HFF-Myc (cell line): ENCODE measurements at regions not wholly inside any gene's neighbourhood (a gene's known extent, or its start where the extent isn't known, plus 50 kb on each side); places are given as distances from the start of the nearest gene placed in this dataset.

Source experiments
- DNase-seq: peaks from one replicate; pipeline ENCODE4 v3.0.0-alpha.2; 2011; ENCODE audit warnings: low read depth; ENCODE audit errors: extremely low read depth
- H3K4me3 ChIP-seq: replicated peaks from 2 replicates; pipeline ENCODE4 v1.5.1; 2011; ENCODE audit warnings: low read depth, mild to moderate bottlenecking, control low read depth, low read length
- CTCF ChIP-seq: IDR thresholded peaks from 2 replicates; pipeline ENCODE4 v1.5.1; 2012; ENCODE audit warnings: mild to moderate bottlenecking, low read depth, low read length, control low read depth; ENCODE audit errors: missing control alignments

GRCh38 chr3:191808073-191808472 is 347.1 kb downstream of the PYDC2 start:
- no peak for DNase-seq
- H3K4me3 ChIP-seq = no peak overlapping the region
- no peak for TF ChIP-seq CTCF

GRCh38 chr3:191809326-191809949 is 348.5 kb downstream of the PYDC2 start:
- no peak overlapping the region for H3K4me3 ChIP-seq
- no peak for DNase-seq
- TF ChIP-seq CTCF = no peak

GRCh38 chr3:191813245-191813644 is 352.3 kb downstream of the PYDC2 start:
- no peak overlapping the region for H3K4me3 ChIP-seq
- no peak for DNase-seq
- TF ChIP-seq CTCF = no peak

- no peak overlapping the region for H3K4me3 ChIP-seq
- DNase-seq = no peak
- no peak for TF ChIP-seq CTCF
These were observed 387.9 kb downstream of the PYDC2 start for GRCh38 chr3:191848818-191849217.

GRCh38 chr3:191859531-191859930 is 398.6 kb downstream of the PYDC2 start:
- no peak for TF ChIP-seq CTCF
- DNase-seq = no peak

GRCh38 chr3:191869738-191870415 is 408.9 kb downstream of the PYDC2 start:
- no peak for DNase-seq
- no peak overlapping the region for H3K4me3 ChIP-seq
- TF ChIP-seq CTCF = no peak

More at GRCh38 chr3:191859531-191859930, 398.6 kb downstream of the PYDC2 start:
- H3K4me3 ChIP-seq = no peak overlapping the region
